Activated T-cell treated with anti-CD3 and anti-CD28 coated beads, Interleukin-2, amount 50 U/mL, for 24 hours (primary cell): ENCODE measurements at regions not wholly inside any gene's neighbourhood (a gene's known extent, or its start where the extent isn't known, plus 50 kb on each side); places are given as distances from the start of the nearest gene placed in this dataset.
"Not testable (repeated sequence)": the region's sequence is repeated elsewhere in the genome, so short reads cannot be mapped to it uniquely, and the experiment has no call there.

Experiments used
- DNase-seq: peaks from one replicate; pipeline ENCODE4 v3.0.0-alpha.2; 2020
- H3K27ac Mint-ChIP-seq: 2 replicates; pipeline ENCODE4 v1.8.0; 2020; ENCODE audit warnings: mild to moderate bottlenecking, mixed read lengths
- H3K27me3 Mint-ChIP-seq: 2 replicates; pipeline ENCODE4 v1.8.0; 2020; ENCODE audit warnings: mixed read lengths
- H3K36me3 Mint-ChIP-seq: 2 replicates; pipeline ENCODE4 v1.8.0; 2020; ENCODE audit warnings: low read depth, mixed read lengths
- H3K4me1 Mint-ChIP-seq: 2 replicates; pipeline ENCODE4 v1.8.0; 2020; ENCODE audit warnings: low read depth, mixed read lengths
- H3K4me3 Mint-ChIP-seq: 2 replicates; pipeline ENCODE4 v1.8.0; 2020; ENCODE audit warnings: mild to moderate bottlenecking, moderate library complexity, mixed read lengths
- H3K9me3 Mint-ChIP-seq: 2 replicates; pipeline ENCODE4 v1.8.0; 2020; ENCODE audit warnings: mixed read lengths

GRCh38 chr3:80384811-80385210 is 617.0 kb upstream of the ROBO1 start:
- DNase-seq, result no peak
- H3K4me1 Mint-ChIP-seq, result no peaks in the 10 kb centered on the region
- H3K9me3 Mint-ChIP-seq, result peaks cover 14% of the 10 kb centered on the region
- no peak overlapping the region for H3K4me3 Mint-ChIP-seq
- H3K36me3 Mint-ChIP-seq, result no peaks in the 10 kb centered on the region
- no peak overlapping the region for H3K27ac Mint-ChIP-seq
- H3K27me3 Mint-ChIP-seq, result no peaks in the 10 kb centered on the region

DNA sequence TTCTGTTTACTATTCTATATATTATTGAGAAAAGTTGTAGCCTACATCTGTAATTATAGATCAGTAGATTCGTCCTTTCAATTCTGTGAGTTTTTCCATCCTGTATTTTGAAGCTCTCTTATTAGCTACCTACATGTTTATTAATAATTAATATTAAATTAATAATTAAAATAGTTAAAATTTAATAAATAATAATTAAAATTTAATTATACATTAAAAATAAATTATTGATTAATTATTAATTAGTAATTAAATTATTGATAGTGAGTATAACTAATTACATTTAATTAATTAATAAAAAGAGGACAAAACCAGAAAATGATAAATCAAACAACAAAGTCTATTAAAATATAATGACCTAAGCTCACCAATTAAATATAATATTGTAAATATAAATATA is 606.6 kb upstream of the ROBO1 start:
- Mint-ChIP-seq H3K27me3 (no peaks in the 10 kb centered on the region), H3K4me1 (no peaks in the 10 kb centered on the region), H3K4me3 (no peak overlapping the region), H3K36me3 (no peaks in the 10 kb centered on the region), H3K27ac (no peak overlapping the region), H3K9me3 (peaks cover 11% of the 10 kb centered on the region)
- no peak for DNase-seq

DNA sequence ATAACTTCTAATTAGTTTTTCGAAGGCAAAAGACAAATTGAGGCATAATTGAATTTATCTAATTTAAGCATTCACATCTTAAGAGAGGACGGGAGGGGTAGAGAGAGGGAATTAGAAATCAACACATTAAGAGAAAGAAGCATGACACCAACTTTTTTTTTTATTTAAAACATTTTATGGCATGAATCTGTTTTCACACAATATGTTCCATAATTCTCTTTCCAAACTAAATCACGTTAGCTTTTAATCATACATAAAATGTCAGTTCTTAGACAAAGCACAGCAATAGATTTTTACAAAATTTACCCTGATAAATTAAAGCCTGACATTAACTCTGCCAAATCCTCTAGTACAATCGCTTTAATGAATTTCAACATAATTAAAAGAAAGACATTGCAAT is 600.8 kb upstream of the ROBO1 start:
- Mint-ChIP-seq H3K4me3 (no peak overlapping the region), H3K4me1 (no peaks in the 10 kb centered on the region), H3K27ac (no peak overlapping the region), H3K36me3 (no peaks in the 10 kb centered on the region), H3K27me3 (no peaks in the 10 kb centered on the region), H3K9me3 (peaks cover 10% of the 10 kb centered on the region)
- DNase-seq, result no peak

DNA sequence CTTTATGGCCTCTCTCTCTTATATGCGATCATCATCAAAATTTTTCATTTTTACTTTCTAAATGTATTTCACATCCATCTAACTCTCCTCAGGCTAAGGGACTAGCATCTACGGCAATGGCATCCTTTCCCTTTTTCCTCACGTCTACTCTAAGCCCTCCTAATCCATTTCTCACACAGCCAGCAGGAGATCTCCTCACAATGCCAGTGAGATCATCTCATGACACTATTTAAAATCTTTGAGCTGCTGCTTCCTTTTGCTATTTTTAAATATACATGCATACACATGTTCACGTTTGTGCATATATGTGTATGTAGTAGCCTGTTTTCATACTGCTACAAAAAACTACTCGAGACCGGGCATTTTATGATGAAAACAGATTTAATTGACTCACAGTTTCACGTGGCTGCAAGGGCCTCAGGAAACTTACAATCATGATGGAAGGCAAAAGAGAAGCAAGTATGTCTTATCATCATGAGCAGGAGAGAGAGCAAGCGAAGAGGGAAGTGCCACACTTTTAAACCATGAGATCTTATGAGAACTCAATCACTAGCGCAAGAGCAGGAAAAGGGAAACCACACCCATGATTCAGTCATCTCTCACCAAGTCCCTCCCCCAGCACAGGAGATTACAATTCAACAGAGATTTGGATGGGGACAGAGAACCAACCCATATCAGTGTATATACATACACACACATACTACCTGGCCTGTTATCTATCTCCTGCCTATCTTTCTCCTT is 599.2 kb upstream of the ROBO1 start:
- Mint-ChIP-seq H3K27me3 (no peaks in the 10 kb centered on the region), H3K4me1 (no peaks in the 10 kb centered on the region), H3K27ac (no peak overlapping the region), H3K4me3 (no peak overlapping the region), H3K36me3 (no peaks in the 10 kb centered on the region), H3K9me3 (peaks cover 10% of the 10 kb centered on the region)
- DNase-seq, result no peak

DNA sequence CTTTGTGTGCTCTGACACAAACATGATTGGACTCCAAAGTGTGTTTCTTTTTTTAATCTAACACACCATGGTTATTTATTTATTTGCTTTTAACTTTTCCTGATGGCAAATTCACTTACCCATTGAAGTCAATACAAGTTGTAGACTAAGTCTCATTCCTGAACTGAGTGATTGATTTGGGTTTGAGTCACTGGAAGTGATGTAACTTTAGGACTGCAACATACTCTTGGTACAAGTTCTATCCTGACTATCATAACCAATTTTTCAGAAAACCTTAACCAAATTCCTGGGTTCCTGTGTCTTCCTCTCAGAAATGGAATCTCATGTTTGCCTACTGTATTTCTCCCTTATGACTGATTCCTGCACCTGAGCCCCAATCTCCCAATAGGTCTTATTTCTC is 590.0 kb upstream of the ROBO1 start:
- no peaks in the 10 kb centered on the region for H3K27me3 Mint-ChIP-seq
- peaks cover 13% of the 10 kb centered on the region for H3K9me3 Mint-ChIP-seq
- H3K4me3 Mint-ChIP-seq, result no peak overlapping the region
- H3K27ac Mint-ChIP-seq, result no peak overlapping the region
- no peaks in the 10 kb centered on the region for H3K4me1 Mint-ChIP-seq
- H3K36me3 Mint-ChIP-seq, result no peaks in the 10 kb centered on the region
- no peak for DNase-seq

DNA sequence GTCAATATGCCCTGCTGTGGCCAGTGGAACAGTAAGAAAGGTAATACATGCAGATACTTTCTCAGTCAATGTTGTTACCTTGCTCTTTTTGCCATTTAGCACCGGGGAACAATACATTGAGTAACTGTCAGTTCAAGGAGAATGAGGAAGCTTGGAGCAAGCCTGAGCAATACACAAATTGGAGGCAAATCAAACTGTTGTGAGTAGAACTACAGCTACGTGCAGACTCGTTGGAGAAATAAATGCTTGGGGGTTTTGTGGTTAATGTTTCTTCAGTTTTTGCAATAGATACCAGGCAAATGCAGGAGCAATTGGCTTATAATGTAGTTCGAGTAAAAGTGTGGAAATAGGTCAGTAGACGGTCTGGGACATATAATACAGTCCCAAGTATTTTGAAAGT is 587.3 kb upstream of the ROBO1 start:
- Mint-ChIP-seq H3K4me1 (no peaks in the 10 kb centered on the region), H3K4me3 (no peak overlapping the region), H3K27ac (no peak overlapping the region), H3K9me3 (peaks cover 19% of the 10 kb centered on the region), H3K27me3 (no peaks in the 10 kb centered on the region), H3K36me3 (no peaks in the 10 kb centered on the region)
- no peak for DNase-seq

- no peaks in the 10 kb centered on the region for H3K36me3 Mint-ChIP-seq
- H3K4me1 Mint-ChIP-seq, result no peaks in the 10 kb centered on the region
- DNase-seq, result no peak
- no peak overlapping the region for H3K27ac Mint-ChIP-seq
- peaks cover 21% of the 10 kb centered on the region for H3K9me3 Mint-ChIP-seq
- no peak overlapping the region for H3K4me3 Mint-ChIP-seq
- no peaks in the 10 kb centered on the region for H3K27me3 Mint-ChIP-seq
These were observed 583.4 kb upstream of the ROBO1 start for GRCh38 chr3:80351201-80351600.

DNA sequence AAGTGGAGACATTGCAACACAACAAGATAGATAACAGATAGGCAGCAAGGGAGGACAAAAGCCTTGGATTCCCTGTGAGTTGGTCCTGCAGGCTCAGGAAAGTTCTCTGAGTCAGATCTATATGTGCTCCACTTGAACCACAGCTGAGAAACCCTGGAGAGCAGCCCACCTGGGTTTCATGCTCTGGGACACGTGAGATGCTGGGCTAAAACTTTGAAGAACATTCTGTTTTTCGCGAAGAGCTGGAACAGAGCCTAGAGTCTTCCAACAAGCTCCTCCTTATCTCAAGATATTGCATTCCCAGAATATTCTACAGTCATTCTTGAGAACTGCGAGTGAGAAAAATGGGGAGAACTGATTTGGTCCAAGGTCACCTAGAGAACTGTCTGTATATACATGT is 583.0 kb upstream of the ROBO1 start:
- DNase-seq, result no peak
- Mint-ChIP-seq H3K4me3 (no peak overlapping the region), H3K4me1 (no peaks in the 10 kb centered on the region), H3K9me3 (peaks cover 23% of the 10 kb centered on the region), H3K27me3 (no peaks in the 10 kb centered on the region), H3K36me3 (no peaks in the 10 kb centered on the region), H3K27ac (no peak overlapping the region)

GRCh38 chr3:80338366-80338765 is 570.6 kb upstream of the ROBO1 start:
- no peak overlapping the region for H3K4me3 Mint-ChIP-seq
- no peaks in the 10 kb centered on the region for H3K36me3 Mint-ChIP-seq
- H3K27ac Mint-ChIP-seq, result no peak overlapping the region
- DNase-seq, result no peak
- H3K9me3 Mint-ChIP-seq, result peaks cover 24% of the 10 kb centered on the region
- H3K27me3 Mint-ChIP-seq, result no peaks in the 10 kb centered on the region
- no peaks in the 10 kb centered on the region for H3K4me1 Mint-ChIP-seq

DNA sequence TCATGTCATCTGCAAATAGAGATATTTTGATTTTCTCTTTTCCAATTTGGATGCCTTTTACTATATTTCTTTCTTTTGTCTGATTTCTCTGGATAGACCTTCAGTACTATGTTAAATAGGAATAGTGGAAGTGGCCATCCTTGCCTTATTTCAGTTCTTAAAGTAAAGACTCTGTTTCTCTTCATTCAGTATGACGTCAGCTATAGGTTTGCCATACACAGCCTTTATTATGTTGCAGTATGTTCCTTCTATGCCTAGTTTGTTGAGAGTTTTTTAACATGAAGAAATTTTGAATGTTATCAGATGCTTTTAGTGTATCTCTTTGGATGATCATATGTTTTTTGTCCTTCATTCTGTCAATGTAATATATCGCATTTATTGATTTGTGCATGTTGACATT is 566.7 kb upstream of the ROBO1 start:
- no peak overlapping the region for H3K4me3 Mint-ChIP-seq
- H3K9me3 Mint-ChIP-seq, result peaks cover 29% of the 10 kb centered on the region
- H3K4me1 Mint-ChIP-seq, result no peaks in the 10 kb centered on the region
- H3K27ac Mint-ChIP-seq, result no peak overlapping the region
- no peaks in the 10 kb centered on the region for H3K27me3 Mint-ChIP-seq
- H3K36me3 Mint-ChIP-seq, result no peaks in the 10 kb centered on the region
- DNase-seq, result no peak

DNA sequence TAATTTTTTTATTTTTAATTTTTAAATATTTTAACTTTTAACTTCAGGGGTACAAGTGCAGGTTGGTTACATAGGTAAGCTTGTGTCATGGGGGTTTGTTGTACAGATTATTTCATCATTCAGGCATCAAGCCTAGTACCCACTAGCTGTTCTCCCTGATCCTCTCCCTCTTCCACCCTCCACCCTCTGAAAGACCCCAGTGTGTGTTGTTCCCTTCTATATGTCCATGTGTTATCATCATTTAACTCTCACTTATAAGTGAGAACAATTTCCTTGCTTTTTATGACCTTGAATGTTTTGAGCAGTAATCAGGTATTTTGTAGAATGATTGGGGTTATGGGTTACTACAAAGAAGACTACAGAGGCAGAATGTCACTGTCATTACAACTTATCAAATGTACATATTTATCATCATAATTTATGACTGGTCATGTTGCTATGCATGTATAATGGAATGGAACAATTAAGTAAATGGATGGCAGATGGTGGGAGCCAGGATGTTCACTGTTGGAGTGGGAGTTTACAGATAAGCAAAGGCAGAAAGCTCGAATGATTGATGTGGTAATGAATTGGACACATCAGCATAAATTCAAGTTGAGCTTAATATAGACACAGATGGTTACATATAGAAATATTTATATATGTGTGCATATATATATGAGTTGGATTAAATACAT is 563.8 kb upstream of the ROBO1 start:
- DNase-seq, result no peak
- no peaks in the 10 kb centered on the region for H3K4me1 Mint-ChIP-seq
- no peak overlapping the region for H3K4me3 Mint-ChIP-seq
- no peaks in the 10 kb centered on the region for H3K27me3 Mint-ChIP-seq
- H3K36me3 Mint-ChIP-seq, result no peaks in the 10 kb centered on the region
- no peak overlapping the region for H3K27ac Mint-ChIP-seq
- H3K9me3 Mint-ChIP-seq, result peaks cover 31% of the 10 kb centered on the region

GRCh38 chr3:80314541-80314940 is 546.7 kb upstream of the ROBO1 start:
- H3K9me3 Mint-ChIP-seq, result peaks cover 30% of the 10 kb centered on the region
- H3K36me3 Mint-ChIP-seq, DNase-seq, H3K4me3 Mint-ChIP-seq, H3K4me1 Mint-ChIP-seq, H3K27me3 Mint-ChIP-seq, H3K27ac Mint-ChIP-seq: not testable (repeated sequence)

DNA sequence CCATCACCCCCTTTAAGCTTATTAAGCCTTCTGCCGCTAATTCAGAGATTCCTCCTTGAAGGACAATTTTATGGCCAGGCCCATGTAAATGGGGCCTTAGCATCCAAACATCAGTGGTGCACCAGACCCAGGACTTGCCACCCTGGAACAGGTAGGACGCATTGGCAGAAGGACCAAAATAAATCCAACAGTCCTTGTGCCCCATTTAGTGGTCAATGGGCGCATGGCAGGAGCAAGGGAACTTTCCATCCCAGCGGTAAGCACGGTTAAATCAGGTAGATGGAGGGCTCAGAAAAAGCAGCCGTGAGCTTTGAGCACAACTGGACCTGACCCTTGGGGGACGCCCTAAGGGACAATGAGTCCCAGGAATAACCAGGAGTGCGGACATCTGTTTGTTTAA is 540.8 kb upstream of the ROBO1 start:
- no peak overlapping the region for H3K4me3 Mint-ChIP-seq
- peaks cover 23% of the 10 kb centered on the region for H3K9me3 Mint-ChIP-seq
- no peaks in the 10 kb centered on the region for H3K27me3 Mint-ChIP-seq
- no peak overlapping the region for H3K27ac Mint-ChIP-seq
- no peak for DNase-seq
- no peaks in the 10 kb centered on the region for H3K36me3 Mint-ChIP-seq
- no peaks in the 10 kb centered on the region for H3K4me1 Mint-ChIP-seq

GRCh38 chr3:80307844-80308243 is 540.0 kb upstream of the ROBO1 start:
- Mint-ChIP-seq H3K27me3 (no peaks in the 10 kb centered on the region), H3K36me3 (no peaks in the 10 kb centered on the region), H3K4me1 (no peaks in the 10 kb centered on the region), H3K27ac (no peak overlapping the region), H3K9me3 (peaks cover 23% of the 10 kb centered on the region), H3K4me3 (no peak overlapping the region)
- DNase-seq, result no peak

DNA sequence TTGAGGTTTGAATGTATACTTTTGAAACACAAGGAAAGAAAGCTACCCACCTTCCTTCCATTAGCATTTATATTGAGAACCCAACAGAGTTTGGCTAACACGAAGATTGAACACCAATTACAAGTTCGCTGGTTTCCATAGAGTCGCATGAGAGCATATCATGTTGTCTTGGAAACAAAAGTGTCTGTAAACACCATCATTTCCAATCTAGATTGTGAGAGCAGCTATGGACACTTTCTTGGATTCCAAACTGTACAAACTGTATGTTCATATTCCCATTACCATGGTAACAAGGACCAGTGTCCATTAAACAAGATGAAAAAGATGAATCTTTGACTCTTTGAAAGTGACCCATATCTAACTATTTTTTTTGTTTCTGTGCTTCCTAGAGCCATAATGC is 529.9 kb upstream of the ROBO1 start:
- Mint-ChIP-seq H3K4me3 (no peak overlapping the region), H3K27ac (no peak overlapping the region), H3K36me3 (no peaks in the 10 kb centered on the region), H3K9me3 (peaks cover 11% of the 10 kb centered on the region), H3K4me1 (no peaks in the 10 kb centered on the region), H3K27me3 (no peaks in the 10 kb centered on the region)
- DNase-seq, result no peak
